ENCODE measurements at regions not wholly inside any gene's neighbourhood (a gene's known extent, or its start where the extent isn't known, plus 50 kb on each side); places are given as distances from the start of the nearest gene placed in this dataset.

GRCh38 chr9:90447773-90448172 lies 194.9 kb downstream of the DIRAS2 start:
- ChIA-PET CTCF (no interaction called here), POLR2A (no interaction called here)
- Mint-ChIP-seq H3K27me3 (ENCODE audit: low read depth) (no peaks in the 10 kb centered on the region), H3K4me1 (ENCODE audit: low read depth) (no peaks in the 10 kb centered on the region), H3K27ac (no peak overlapping the region), H3K36me3 (ENCODE audit: low read depth) (no peaks in the 10 kb centered on the region), H3K4me3 (no peak overlapping the region), H3K9me3 (ENCODE audit: insufficient read depth) (no peaks in the 10 kb centered on the region)
- ATAC-seq (no peak), DNase-seq (no peak)

- Mint-ChIP-seq H3K9me3 (ENCODE audit: insufficient read depth) (no peaks in the 10 kb centered on the region), H3K36me3 (ENCODE audit: low read depth) (no peaks in the 10 kb centered on the region), H3K4me3 (no peak overlapping the region), H3K4me1 (ENCODE audit: low read depth) (no peaks in the 10 kb centered on the region), H3K27ac (no peak overlapping the region), H3K27me3 (ENCODE audit: low read depth) (no peaks in the 10 kb centered on the region)
- ChIA-PET POLR2A (no interaction called here), CTCF (no interaction called here)
- DNase-seq (no peak), ATAC-seq (no peak)
Measured at GRCh38 chr9:90449213-90449925, 193.3 kb downstream of the DIRAS2 start.

- POLR2A ChIA-PET, result no interaction called here
- H3K36me3 Mint-ChIP-seq (ENCODE audit: low read depth), result no peaks in the 10 kb centered on the region
- no peak for DNase-seq
- no peak for ATAC-seq
- H3K9me3 Mint-ChIP-seq (ENCODE audit: insufficient read depth), result no peaks in the 10 kb centered on the region
- H3K27ac Mint-ChIP-seq, result no peak overlapping the region
- no peaks in the 10 kb centered on the region for H3K4me1 Mint-ChIP-seq (ENCODE audit: low read depth)
- no peaks in the 10 kb centered on the region for H3K27me3 Mint-ChIP-seq (ENCODE audit: low read depth)
- no peak overlapping the region for H3K4me3 Mint-ChIP-seq
- CTCF ChIA-PET, result no interaction called here
Measured at GRCh38 chr9:90451804-90452203, 190.8 kb downstream of the DIRAS2 start.

- Mint-ChIP-seq H3K4me3 (no peak overlapping the region), H3K4me1 (ENCODE audit: low read depth) (no peaks in the 10 kb centered on the region), H3K36me3 (ENCODE audit: low read depth) (no peaks in the 10 kb centered on the region), H3K9me3 (ENCODE audit: insufficient read depth) (no peaks in the 10 kb centered on the region), H3K27ac (no peak overlapping the region), H3K27me3 (ENCODE audit: low read depth) (no peaks in the 10 kb centered on the region)
- DNase-seq (no peak), ATAC-seq (no peak)
- POLR2A ChIA-PET, result no interaction called here
- CTCF ChIA-PET, result no interaction called here
Measured at GRCh38 chr9:90455316-90455715, 187.3 kb downstream of the DIRAS2 start.

GRCh38 chr9:90457386-90458190 lies 185.0 kb downstream of the DIRAS2 start:
- H3K36me3 Mint-ChIP-seq (ENCODE audit: low read depth), result no peaks in the 10 kb centered on the region
- ChIA-PET CTCF (no interaction called here), POLR2A (no interaction called here)
- no peaks in the 10 kb centered on the region for H3K9me3 Mint-ChIP-seq (ENCODE audit: insufficient read depth)
- no peak for ATAC-seq
- no peak overlapping the region for H3K27ac Mint-ChIP-seq
- H3K27me3 Mint-ChIP-seq (ENCODE audit: low read depth), result peaks cover 6% of the 10 kb centered on the region
- no peak for DNase-seq
- H3K4me3 Mint-ChIP-seq, result no peak overlapping the region
- no peaks in the 10 kb centered on the region for H3K4me1 Mint-ChIP-seq (ENCODE audit: low read depth)

GRCh38 chr9:90458485-90458884 lies 184.1 kb downstream of the DIRAS2 start:
- Mint-ChIP-seq H3K27ac (no peak overlapping the region), H3K9me3 (ENCODE audit: insufficient read depth) (no peaks in the 10 kb centered on the region), H3K4me1 (ENCODE audit: low read depth) (no peaks in the 10 kb centered on the region), H3K36me3 (ENCODE audit: low read depth) (no peaks in the 10 kb centered on the region), H3K27me3 (ENCODE audit: low read depth) (peaks cover 6% of the 10 kb centered on the region), H3K4me3 (no peak overlapping the region)
- ChIA-PET POLR2A (no interaction called here), CTCF (no interaction called here)
- no peak for ATAC-seq
- no peak for DNase-seq

GRCh38 chr9:90459321-90459720 lies 183.3 kb downstream of the DIRAS2 start:
- Mint-ChIP-seq H3K4me3 (no peak overlapping the region), H3K36me3 (ENCODE audit: low read depth) (no peaks in the 10 kb centered on the region), H3K27ac (no peak overlapping the region), H3K27me3 (ENCODE audit: low read depth) (peaks cover 6% of the 10 kb centered on the region), H3K9me3 (ENCODE audit: insufficient read depth) (no peaks in the 10 kb centered on the region), H3K4me1 (ENCODE audit: low read depth) (no peaks in the 10 kb centered on the region)
- POLR2A ChIA-PET, result no interaction called here
- ATAC-seq (no peak), DNase-seq (no peak)
- CTCF ChIA-PET, result no interaction called here

GRCh38 chr9:90460220-90460619 lies 182.4 kb downstream of the DIRAS2 start:
- ChIA-PET POLR2A (no interaction called here), CTCF (no interaction called here)
- Mint-ChIP-seq H3K4me1 (ENCODE audit: low read depth) (no peaks in the 10 kb centered on the region), H3K9me3 (ENCODE audit: insufficient read depth) (no peaks in the 10 kb centered on the region), H3K4me3 (no peak overlapping the region), H3K36me3 (ENCODE audit: low read depth) (no peaks in the 10 kb centered on the region), H3K27me3 (ENCODE audit: low read depth) (peaks cover 6% of the 10 kb centered on the region), H3K27ac (no peak overlapping the region)
- DNase-seq, result no peak
- no peak for ATAC-seq

GRCh38 chr9:90464978-90465377 lies 177.6 kb downstream of the DIRAS2 start:
- H3K4me3 Mint-ChIP-seq, result no peak overlapping the region
- ChIA-PET POLR2A (no interaction called here), CTCF (no interaction called here)
- ATAC-seq, result no peak
- DNase-seq, result no peak
- H3K4me1 Mint-ChIP-seq (ENCODE audit: low read depth), result no peaks in the 10 kb centered on the region
- H3K36me3 Mint-ChIP-seq (ENCODE audit: low read depth), result no peaks in the 10 kb centered on the region
- H3K9me3 Mint-ChIP-seq (ENCODE audit: insufficient read depth), result no peaks in the 10 kb centered on the region
- H3K27me3 Mint-ChIP-seq (ENCODE audit: low read depth), result peaks cover 6% of the 10 kb centered on the region
- no peak overlapping the region for H3K27ac Mint-ChIP-seq

GRCh38 chr9:90466441-90466840 lies 176.2 kb downstream of the DIRAS2 start:
- Mint-ChIP-seq H3K4me1 (ENCODE audit: low read depth) (no peaks in the 10 kb centered on the region), H3K4me3 (no peak overlapping the region), H3K36me3 (ENCODE audit: low read depth) (no peaks in the 10 kb centered on the region), H3K9me3 (ENCODE audit: insufficient read depth) (no peaks in the 10 kb centered on the region), H3K27ac (no peak overlapping the region), H3K27me3 (ENCODE audit: low read depth) (peaks cover 6% of the 10 kb centered on the region)
- CTCF ChIA-PET, result no interaction called here
- POLR2A ChIA-PET, result no interaction called here
- ATAC-seq (no peak), DNase-seq (no peak)

GRCh38 chr9:90469435-90469834 lies 173.2 kb downstream of the DIRAS2 start:
- Mint-ChIP-seq H3K27me3 (ENCODE audit: low read depth) (peaks cover 3% of the 10 kb centered on the region), H3K27ac (no peak overlapping the region), H3K4me1 (ENCODE audit: low read depth) (no peaks in the 10 kb centered on the region), H3K4me3 (no peak overlapping the region), H3K36me3 (ENCODE audit: low read depth) (no peaks in the 10 kb centered on the region), H3K9me3 (ENCODE audit: insufficient read depth) (no peaks in the 10 kb centered on the region)
- POLR2A ChIA-PET, result interaction anchor here (0.6 kb wide), 1 partner anchor 84 kb away, joined by 3 read pairs; no protein-coding TSS in a partner anchor
- DNase-seq (no peak), ATAC-seq (no peak)
- CTCF ChIA-PET, result no interaction called here

- no peak for DNase-seq
- no peaks in the 10 kb centered on the region for H3K9me3 Mint-ChIP-seq (ENCODE audit: insufficient read depth)
- H3K27ac Mint-ChIP-seq, result no peak overlapping the region
- ChIA-PET POLR2A (interaction anchor here (0.6 kb wide), 1 partner anchor 85 kb away, joined by 3 read pairs; no protein-coding TSS in a partner anchor), CTCF (no interaction called here)
- H3K4me1 Mint-ChIP-seq (ENCODE audit: low read depth), result no peaks in the 10 kb centered on the region
- no peaks in the 10 kb centered on the region for H3K36me3 Mint-ChIP-seq (ENCODE audit: low read depth)
- peaks cover 3% of the 10 kb centered on the region for H3K27me3 Mint-ChIP-seq (ENCODE audit: low read depth)
- no peak overlapping the region for H3K4me3 Mint-ChIP-seq
- ATAC-seq, result no peak
Measured at GRCh38 chr9:90469865-90470387, 172.7 kb downstream of the DIRAS2 start.

Data from activated CD8-positive, alpha-beta T cell treated with anti-CD3 and anti-CD28 coated beads, Interleukin-2, amount 10 ng/mL, durations not matched to agents 7 days and 5 days (primary cell).